ENCODE measurements at regions not wholly inside any gene's neighbourhood (a gene's known extent, or its start where the extent isn't known, plus 50 kb on each side); places are given as distances from the start of the nearest gene placed in this dataset.

DNA sequence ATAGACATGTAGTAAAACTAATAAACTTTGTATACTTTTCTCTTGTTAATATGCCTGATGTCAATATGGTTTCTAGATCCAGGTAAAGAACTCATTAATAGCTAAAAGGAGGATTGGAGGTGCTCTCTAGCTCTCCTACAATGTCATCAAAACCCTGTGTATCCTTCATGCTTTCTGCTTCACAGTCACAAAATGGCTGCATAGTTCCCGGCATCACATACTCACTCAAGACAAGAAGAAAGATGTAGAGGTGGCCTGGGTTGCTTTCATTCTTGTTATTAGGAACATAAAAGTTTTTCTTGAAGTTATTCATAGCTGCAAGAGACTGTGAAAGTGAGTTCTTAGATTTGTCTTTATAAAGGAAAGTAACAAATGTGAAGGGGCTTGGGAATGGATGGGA is 149.7 kb upstream of the EEPD1 start:
- TF ChIP-seq, protein P1, sequence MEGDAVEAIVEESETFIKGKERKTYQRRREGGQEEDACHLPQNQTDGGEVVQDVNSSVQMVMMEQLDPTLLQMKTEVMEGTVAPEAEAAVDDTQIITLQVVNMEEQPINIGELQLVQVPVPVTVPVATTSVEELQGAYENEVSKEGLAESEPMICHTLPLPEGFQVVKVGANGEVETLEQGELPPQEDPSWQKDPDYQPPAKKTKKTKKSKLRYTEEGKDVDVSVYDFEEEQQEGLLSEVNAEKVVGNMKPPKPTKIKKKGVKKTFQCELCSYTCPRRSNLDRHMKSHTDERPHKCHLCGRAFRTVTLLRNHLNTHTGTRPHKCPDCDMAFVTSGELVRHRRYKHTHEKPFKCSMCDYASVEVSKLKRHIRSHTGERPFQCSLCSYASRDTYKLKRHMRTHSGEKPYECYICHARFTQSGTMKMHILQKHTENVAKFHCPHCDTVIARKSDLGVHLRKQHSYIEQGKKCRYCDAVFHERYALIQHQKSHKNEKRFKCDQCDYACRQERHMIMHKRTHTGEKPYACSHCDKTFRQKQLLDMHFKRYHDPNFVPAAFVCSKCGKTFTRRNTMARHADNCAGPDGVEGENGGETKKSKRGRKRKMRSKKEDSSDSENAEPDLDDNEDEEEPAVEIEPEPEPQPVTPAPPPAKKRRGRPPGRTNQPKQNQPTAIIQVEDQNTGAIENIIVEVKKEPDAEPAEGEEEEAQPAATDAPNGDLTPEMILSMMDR (IDR thresholded peaks at IDR 0.05; ENCODE audit: borderline replicate concordance, insufficient read depth, low read depth, low read length) = no peak

DNA sequence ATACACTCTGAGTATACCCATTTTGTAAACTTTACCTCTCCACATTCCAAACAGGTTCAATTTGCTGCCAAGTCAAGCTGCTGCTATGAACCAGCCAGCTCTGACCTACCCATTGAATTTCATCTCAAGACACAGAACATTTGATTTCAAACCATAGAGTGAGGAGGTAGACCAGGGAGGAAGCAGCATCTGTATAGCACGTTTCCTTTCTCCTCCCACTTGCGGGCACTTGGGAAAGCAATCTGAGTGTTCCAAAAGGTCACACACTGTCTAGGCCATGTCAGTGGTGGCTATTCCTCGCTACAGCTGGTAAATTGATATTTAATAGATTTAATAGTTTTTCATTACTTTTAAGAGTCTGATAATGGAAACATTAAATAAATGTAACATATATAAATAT is 147.8 kb upstream of the EEPD1 start:
- TF ChIP-seq, protein P1 (IDR thresholded peaks at IDR 0.05; ENCODE audit: borderline replicate concordance, insufficient read depth, low read depth, low read length) = no peak
- H3K4me3 ChIP-seq (ENCODE audit: low read depth, low read length) = no peak overlapping the region

More for the DNA sequence above, 149.7 kb upstream of the EEPD1 start:
- no peak overlapping the region for H3K4me3 ChIP-seq (ENCODE audit: low read depth, low read length)

GRCh38 chr7:36005876-36006275 is 147.2 kb upstream of the EEPD1 start:
- TF ChIP-seq, protein P1 (IDR thresholded peaks at IDR 0.05; ENCODE audit: borderline replicate concordance, insufficient read depth, low read depth, low read length) = no peak
- no peak overlapping the region for H3K4me3 ChIP-seq (ENCODE audit: low read depth, low read length)

DNA sequence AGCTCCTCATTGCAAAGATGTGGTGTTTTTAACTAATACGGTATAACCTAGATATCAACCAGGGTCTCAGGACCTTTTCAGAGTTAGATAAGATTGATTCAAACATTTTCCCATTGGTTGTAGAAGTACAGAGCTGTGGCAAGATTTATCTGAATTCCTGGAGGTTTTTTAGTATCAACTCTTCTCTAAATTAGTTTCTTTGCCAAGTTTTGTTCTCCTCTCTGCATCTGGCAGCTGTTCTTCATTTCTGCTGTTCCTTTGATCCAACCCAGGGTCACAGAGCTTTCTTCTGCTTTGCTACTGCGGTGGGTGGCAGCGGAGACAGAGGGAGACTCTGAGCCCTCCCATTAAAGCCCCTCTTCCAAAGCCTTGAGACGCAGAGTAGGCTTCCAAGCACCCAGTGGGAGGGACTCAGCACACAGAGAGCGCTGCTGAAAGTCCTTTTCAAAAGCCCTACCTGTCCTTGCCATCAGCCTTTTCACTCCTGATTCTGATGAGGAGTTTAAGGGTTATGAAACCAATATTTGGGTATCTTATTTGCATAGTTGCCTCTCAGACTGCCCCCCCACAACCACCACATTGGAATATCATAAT is 146.3 kb upstream of the EEPD1 start:
- H3K4me3 ChIP-seq (ENCODE audit: low read depth, low read length) = no peak overlapping the region
- TF ChIP-seq, protein P1 (IDR thresholded peaks at IDR 0.05; ENCODE audit: borderline replicate concordance, insufficient read depth, low read depth, low read length) = no peak

DNA sequence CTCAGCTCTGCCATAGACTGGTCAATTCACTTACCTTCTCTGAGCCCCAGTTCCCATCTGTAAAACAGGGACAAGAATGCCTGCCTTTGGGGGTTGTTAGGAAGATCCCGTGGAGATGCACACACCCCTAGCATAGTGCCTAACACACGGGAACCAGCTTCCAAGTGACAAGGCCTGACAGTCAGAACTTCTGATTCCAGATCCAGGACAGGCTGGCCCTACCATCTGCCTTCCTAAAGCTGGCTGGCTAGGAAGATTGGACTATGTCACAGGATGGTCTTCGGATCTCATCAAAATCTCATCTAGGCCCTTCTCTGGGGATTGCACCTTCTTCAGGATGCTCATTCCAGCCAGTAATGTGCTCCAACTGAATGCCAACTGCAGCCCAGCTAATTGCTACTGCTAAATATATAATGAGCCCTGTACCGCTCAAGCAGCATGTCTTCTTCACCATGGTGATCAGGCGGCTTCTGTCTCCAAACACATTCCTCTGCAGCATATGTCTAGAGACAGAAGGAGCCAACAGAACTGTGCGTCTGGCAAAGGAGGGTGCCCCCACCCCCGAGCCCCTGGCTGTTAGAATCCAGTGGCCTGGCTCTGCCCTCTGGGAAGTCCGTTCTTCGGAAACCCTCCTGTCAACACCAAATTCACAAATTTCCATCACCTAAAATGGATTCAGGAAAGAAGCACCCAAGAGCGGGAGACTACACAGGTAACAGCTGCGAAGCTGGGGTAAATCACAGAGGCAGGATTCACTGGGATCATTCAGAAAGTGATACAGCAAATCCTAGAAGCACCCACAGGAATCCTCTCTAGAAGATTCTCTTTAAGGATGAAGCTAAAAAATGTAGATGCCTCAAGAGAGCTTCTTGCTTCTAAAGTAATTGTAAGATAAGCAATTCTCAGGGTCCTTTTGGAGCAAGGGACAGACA is 142.1 kb upstream of the EEPD1 start:
- no peak overlapping the region for H3K4me3 ChIP-seq (ENCODE audit: low read depth, low read length)
- TF ChIP-seq, protein P1 (IDR thresholded peaks at IDR 0.05; ENCODE audit: borderline replicate concordance, insufficient read depth, low read depth, low read length) = no peak

- TF ChIP-seq, protein P1 (IDR thresholded peaks at IDR 0.05; ENCODE audit: borderline replicate concordance, insufficient read depth, low read depth, low read length) = no peak
- H3K4me3 ChIP-seq (ENCODE audit: low read depth, low read length) = no peak overlapping the region
Measured at GRCh38 chr7:36011588-36011965, 141.5 kb upstream of the EEPD1 start.

Data from GM12875 (cell line).